Tongue (tissue), 1 donor: ENCODE measurements at regions not wholly inside any gene's neighbourhood (a gene's known extent, or its start where the extent isn't known, plus 50 kb on each side); places are given as distances from the start of the nearest gene placed in this dataset.

Source experiments
- DNase-seq: peaks from one replicate; pipeline ENCODE4 v3.0.0-alpha.2; 2015

- no peak for DNase-seq
Measured at GRCh38 chr2:66691031-66691965, 256.4 kb downstream of the MEIS1 start.

DNA sequence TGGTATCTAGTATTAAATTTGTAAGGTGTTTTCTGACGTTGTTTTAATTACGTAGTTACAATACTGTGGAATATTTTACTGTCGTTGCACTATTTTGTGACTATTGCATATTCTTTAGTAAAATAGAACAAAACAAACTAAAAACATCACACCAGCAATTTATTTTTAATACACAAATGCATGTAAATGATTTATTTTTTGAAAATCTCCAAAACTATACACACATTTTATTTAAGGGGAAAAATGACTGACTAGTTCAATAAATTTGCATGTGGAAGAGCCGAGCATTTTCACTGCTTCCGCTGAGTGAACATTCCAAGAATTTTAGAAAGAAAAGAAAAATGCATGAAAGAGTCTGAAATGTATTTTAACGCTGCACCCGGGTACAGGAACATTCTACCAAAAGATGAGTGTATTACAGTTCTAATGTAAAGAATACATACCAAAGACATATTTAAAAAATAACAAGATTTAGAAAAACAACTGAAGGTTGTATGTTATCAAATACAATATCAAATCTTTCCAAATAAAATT is 257.7 kb downstream of the MEIS1 start:
- DNase-seq: no peak

DNA sequence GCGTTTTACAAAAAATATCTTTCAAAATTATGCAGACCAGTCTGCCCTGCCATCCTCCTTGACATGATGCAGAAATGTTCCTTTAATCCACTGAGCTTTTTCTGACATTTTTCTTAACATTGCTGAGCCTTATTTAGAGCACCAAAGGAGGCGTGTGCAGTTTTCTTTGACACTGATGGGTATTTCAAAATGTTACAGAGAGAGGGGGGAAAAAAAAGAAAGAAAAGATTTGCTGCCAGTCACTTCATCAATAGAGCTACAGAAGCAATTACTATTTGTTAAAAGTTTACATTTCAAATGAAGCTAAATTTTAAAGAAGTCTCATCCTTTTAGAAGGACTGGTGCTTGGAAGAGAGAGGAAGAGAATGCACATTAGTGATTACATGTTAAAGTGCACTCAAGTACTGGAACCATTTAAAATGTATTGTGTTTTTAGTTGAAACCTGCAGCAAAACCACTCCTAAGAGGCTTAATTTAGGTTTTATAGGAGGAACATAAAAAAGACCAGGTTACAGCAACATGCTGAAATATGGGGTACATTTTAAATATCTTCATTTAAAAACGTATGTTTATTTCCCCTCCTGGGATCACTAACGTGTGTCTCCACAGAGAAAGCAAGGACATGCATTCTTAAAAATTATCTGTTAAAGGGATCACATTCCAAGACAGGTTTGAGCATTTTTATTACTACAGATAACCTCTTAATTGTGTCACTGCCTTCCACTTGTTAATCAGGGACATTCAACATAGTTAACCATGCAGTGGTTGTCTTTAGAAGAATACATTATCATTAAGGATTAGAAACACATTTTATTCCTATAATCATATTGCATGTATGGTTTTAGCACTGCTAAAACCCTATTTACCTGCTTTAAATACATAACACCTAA is 258.4 kb downstream of the MEIS1 start:
- no peak for DNase-seq

DNA sequence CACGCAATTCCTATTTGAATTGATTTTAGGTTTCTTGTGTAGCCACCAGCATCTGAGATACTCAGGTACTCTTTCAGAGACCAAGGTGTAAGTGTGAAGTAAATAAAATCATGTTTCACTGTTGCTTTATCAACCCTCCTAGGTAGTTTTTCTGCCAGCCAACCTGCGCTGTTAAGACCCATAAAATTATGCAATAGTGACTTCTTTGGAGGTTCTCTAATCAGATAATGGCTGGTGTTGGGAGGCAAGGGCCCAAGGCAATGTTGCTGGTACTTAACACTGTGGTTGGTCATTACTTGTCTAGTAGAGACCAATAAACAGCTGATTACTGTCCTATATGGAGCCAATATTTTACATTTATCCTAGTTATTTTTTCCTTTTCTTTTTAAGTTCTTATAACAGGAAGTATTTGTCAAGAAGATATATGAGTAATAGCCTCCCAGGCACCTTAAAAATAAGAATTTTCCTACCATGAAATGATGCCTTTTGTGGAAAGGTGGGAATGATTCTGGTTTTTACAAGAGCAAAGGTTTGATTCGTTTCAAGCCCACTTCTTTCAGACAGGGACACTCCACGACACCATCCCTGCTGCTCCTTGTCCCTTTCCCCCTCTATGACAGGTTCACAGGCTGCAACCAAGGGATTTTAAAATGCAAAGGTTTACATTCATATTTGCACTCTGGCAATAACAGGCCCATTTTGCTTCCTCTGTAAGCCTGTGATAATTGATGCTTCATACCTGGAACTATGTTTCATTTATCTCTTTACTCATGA is 259.3 kb downstream of the MEIS1 start:
- no peak for DNase-seq

GRCh38 chr2:66695226-66695735 is 260.4 kb downstream of the MEIS1 start:
- DNase-seq: no peak

DNA sequence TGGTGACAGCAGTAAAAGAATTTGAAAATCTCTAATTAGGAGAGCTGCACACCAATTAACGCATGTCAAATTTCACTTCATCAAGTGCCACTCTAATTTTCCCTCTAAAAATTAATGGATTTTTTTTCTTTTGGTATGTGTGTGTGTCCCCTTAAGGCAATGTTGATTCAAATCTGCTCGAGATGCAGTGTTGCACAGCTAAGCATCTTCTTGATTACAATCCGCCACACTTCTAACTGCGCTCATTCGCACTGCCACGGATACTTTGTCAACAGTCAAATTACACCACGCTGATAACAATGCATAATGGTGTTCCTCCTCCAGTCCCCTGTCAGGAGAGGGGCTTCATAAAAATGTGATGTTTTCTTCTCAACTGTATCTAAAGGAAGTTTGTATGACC is 261.4 kb downstream of the MEIS1 start:
- no peak for DNase-seq

DNA sequence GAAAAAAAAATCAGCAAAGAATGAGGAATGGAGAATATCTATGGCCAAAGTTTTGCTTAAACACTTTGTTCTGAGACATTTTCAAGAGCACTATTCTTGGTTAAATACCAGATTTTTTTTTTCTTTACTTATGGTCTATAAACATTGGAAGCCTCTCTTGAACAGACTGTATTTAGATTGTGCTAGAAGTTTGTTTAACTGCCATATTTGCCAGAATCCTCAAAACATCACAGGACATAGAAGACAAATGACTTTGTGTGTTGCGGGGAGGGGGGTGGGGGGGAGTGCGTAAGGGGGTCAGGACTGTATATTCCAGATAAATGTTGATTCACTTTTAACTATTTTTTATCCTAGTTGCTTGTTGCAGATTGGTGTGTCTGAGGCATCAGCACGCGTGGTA is 262.0 kb downstream of the MEIS1 start:
- peak; percentile 69 for DNase-seq

GRCh38 chr2:66697366-66697765 is 262.4 kb downstream of the MEIS1 start:
- no peak for DNase-seq

DNA sequence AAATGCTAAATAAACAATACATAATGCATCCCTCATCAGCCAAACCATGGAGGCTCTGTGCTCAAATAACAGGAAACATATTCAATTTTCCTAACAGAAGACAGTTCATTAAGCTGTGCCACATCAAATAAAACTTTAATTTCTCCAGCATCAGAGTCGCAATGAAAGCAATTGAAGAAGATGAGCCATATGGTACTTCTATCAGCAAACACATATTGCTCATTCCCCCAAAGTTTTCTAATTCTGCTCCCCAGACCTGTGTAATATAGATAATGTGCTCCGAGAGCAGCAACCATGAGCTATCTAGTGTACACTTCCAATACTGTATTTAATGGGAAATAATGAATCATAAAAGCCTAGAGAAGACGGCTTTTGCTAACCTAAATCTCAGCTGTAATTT is 263.2 kb downstream of the MEIS1 start:
- no peak for DNase-seq

DNA sequence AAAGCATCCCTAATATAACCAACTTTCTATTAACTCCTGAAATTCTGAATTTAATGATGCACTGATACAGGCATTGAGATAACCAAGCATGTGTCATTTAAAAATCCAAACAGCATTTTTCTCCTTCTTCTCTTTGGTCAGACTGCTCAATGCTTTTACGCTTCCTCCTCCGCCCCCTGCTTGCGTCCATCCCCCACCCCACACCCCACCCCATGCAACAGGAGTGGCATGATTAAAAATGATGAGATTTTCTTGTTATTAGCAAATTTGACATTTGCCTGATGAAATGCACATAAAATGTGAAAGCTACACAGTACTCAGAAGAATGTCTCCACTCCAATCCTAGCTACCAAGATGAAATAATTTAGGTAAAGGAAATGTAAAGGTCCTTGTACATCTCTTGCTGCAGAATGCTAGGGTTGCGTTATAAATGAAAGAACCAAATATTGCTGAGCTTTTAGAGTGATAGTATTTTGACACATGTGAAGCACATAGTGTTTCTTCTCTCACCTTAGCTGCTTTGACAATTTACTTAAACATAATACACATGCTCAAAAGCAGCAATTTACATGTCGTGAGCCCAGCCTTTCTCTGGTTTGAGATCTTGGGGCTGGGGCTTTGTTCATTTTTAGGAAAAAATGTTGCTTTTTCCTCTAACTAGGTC is 263.8 kb downstream of the MEIS1 start:
- DNase-seq: no peak

- DNase-seq: no peak
Measured at GRCh38 chr2:66699416-66699792, 264.5 kb downstream of the MEIS1 start.

GRCh38 chr2:66699793-66700676 is 265.1 kb downstream of the MEIS1 start:
- DNase-seq: no peak

DNA sequence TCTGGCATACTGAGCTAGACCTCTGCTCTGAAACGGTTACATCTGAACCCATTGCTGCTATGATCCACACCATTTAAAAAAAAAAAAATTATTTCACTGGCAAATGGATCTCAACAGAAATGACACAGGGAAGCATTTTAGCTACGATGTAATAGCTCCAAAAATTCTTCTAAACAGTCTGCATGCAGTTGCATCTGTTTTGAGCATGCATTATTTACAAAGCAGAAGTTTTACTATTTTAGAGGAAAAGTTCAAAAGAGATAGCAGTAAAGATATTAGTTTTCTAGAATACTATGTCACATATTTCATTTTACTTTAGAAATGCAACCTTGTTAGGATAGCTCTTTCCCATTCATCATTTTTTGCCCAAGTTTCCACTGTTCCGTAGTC is 265.7 kb downstream of the MEIS1 start:
- DNase-seq: no peak

- DNase-seq: no peak
Measured at GRCh38 chr2:66701251-66701650, 266.3 kb downstream of the MEIS1 start.

GRCh38 chr2:66701656-66702055 is 266.7 kb downstream of the MEIS1 start:
- DNase-seq: no peak

GRCh38 chr2:66702301-66702700 is 267.4 kb downstream of the MEIS1 start:
- DNase-seq: no peak

DNA sequence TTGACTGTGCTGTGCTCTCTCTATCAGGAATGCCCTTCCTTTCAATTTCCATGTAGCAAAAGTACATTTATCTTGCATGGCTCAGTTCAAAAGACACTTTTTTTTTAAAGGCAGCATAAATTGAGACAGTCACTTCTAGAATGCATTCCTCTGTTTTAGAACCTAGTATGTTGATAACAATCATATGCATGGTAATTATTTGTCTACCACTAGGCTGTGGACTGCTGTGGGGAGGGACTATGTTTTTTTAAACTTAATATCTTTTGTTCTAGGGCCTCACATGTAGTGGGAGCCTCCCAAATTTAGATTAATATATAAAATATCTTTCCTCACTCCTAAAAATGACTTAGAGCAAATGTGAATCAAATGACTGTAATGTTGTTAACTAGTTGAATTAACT is 269.9 kb downstream of the MEIS1 start:
- DNase-seq: no peak

GRCh38 chr2:66714610-66715009 is 279.7 kb downstream of the MEIS1 start:
- no peak for DNase-seq

DNA sequence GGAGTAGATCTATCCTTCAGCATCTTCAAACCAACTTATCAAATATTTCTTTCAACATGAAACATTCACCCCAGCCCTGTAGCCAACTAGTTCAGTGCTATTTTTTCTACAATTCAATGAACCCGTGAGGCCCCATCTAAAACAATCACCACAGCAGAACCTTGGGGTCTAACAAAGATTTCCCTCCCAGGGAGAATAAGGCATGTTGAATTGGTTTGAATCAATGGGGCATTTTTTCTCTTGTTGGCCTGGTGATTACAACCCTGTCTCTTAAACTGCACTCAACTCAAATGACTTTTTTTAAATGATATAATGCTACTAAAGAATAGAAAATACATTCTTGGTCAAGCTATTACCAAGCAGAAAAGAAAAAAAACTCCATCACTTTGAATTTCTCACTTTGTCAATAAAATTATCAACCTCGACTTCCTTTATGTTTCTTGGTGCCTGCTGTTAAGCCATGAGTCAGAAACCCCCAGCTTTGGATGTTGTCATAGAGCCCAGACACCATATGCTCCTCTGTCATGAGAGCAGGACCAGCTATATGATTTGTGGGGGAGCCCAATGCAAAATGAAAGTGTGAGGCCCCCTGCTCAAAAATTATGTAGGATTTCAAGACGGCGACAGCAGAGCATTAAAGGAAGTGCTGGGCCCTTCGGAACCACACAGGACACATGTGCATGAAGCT is 282.4 kb downstream of the MEIS1 start:
- no peak for DNase-seq

GRCh38 chr2:66717973-66718372 is 283.0 kb downstream of the MEIS1 start:
- no peak for DNase-seq
